ENCODE measurements at regions not wholly inside any gene's neighbourhood (a gene's known extent, or its start where the extent isn't known, plus 50 kb on each side); places are given as distances from the start of the nearest gene placed in this dataset.

- H3F3A ChIP-seq (ENCODE audit: low read depth), result no peaks in the 10 kb centered on the region
- H3K36me3 ChIP-seq (ENCODE audit: insufficient read depth, low read length), result no peaks in the 10 kb centered on the region
- no peak overlapping the region for H2AFZ ChIP-seq (ENCODE audit: low read length)
- H3K79me2 ChIP-seq (ENCODE audit: insufficient read depth, low read length), result no peaks in the 10 kb centered on the region
- peaks cover 10% of the 10 kb centered on the region; the same call in 1 of the 2 replicates for H3K9me3 ChIP-seq (ENCODE audit: insufficient read depth, low read depth, low read length)
- no peak overlapping the region for H3K4me3 ChIP-seq (ENCODE audit: low read length, poor library complexity, severe bottlenecking)
- no peaks in the 10 kb centered on the region for H3K27me3 ChIP-seq (ENCODE audit: insufficient read depth, low read length, poor library complexity, severe bottlenecking)
- TF ChIP-seq, protein P1, sequence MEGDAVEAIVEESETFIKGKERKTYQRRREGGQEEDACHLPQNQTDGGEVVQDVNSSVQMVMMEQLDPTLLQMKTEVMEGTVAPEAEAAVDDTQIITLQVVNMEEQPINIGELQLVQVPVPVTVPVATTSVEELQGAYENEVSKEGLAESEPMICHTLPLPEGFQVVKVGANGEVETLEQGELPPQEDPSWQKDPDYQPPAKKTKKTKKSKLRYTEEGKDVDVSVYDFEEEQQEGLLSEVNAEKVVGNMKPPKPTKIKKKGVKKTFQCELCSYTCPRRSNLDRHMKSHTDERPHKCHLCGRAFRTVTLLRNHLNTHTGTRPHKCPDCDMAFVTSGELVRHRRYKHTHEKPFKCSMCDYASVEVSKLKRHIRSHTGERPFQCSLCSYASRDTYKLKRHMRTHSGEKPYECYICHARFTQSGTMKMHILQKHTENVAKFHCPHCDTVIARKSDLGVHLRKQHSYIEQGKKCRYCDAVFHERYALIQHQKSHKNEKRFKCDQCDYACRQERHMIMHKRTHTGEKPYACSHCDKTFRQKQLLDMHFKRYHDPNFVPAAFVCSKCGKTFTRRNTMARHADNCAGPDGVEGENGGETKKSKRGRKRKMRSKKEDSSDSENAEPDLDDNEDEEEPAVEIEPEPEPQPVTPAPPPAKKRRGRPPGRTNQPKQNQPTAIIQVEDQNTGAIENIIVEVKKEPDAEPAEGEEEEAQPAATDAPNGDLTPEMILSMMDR (conservative IDR thresholded peaks at IDR 0.05; ENCODE audit: low read length), result no peak
- no peak for TF ChIP-seq EZH2phosphoT487 (IDR thresholded peaks at IDR 0.05; ENCODE audit: borderline replicate concordance)
- H3K9me2 ChIP-seq (replicated peaks; ENCODE audit: low read depth, low read length), result no peaks in the 10 kb centered on the region
- no peak overlapping the region for H3K4me2 ChIP-seq (ENCODE audit: low read depth, low read length, poor library complexity, severe bottlenecking)
- H3K4me1 ChIP-seq (ENCODE audit: insufficient read depth, low read length, poor library complexity, severe bottlenecking), result no peaks in the 10 kb centered on the region
- H4K20me1 ChIP-seq (ENCODE audit: insufficient read depth, low read length, poor library complexity, severe bottlenecking), result no peaks in the 10 kb centered on the region
- H3K9ac ChIP-seq (ENCODE audit: low read depth, low read length, poor library complexity, severe bottlenecking), result no peak overlapping the region
Measured at GRCh38 chr10:130708465-130709070, 572.4 kb downstream of the GLRX3 start.

GRCh38 chr10:130709415-130709814 is 573.2 kb downstream of the GLRX3 start:
- Histone ChIP-seq H3K9me2 (replicated peaks; ENCODE audit: low read depth, low read length) (no peaks in the 10 kb centered on the region), H4K20me1 (ENCODE audit: insufficient read depth, low read length, poor library complexity, severe bottlenecking) (no peaks in the 10 kb centered on the region), H3K36me3 (ENCODE audit: insufficient read depth, low read length) (no peaks in the 10 kb centered on the region), H2AFZ (ENCODE audit: low read length) (no peak overlapping the region), H3K4me1 (ENCODE audit: insufficient read depth, low read length, poor library complexity, severe bottlenecking) (no peaks in the 10 kb centered on the region), H3K9ac (ENCODE audit: low read depth, low read length, poor library complexity, severe bottlenecking) (no peak overlapping the region), H3F3A (ENCODE audit: low read depth) (no peaks in the 10 kb centered on the region), H3K79me2 (ENCODE audit: insufficient read depth, low read length) (no peaks in the 10 kb centered on the region), H3K4me3 (ENCODE audit: low read length, poor library complexity, severe bottlenecking) (no peak overlapping the region), H3K27me3 (ENCODE audit: insufficient read depth, low read length, poor library complexity, severe bottlenecking) (no peaks in the 10 kb centered on the region), H3K4me2 (ENCODE audit: low read depth, low read length, poor library complexity, severe bottlenecking) (no peak overlapping the region), H3K9me3 (ENCODE audit: insufficient read depth, low read depth, low read length) (peaks cover 10% of the 10 kb centered on the region; the same call in 1 of the 2 replicates)
- TF ChIP-seq, protein P1 (conservative IDR thresholded peaks at IDR 0.05; ENCODE audit: low read length), result no peak
- TF ChIP-seq EZH2phosphoT487 (IDR thresholded peaks at IDR 0.05; ENCODE audit: borderline replicate concordance), result no peak

DNA sequence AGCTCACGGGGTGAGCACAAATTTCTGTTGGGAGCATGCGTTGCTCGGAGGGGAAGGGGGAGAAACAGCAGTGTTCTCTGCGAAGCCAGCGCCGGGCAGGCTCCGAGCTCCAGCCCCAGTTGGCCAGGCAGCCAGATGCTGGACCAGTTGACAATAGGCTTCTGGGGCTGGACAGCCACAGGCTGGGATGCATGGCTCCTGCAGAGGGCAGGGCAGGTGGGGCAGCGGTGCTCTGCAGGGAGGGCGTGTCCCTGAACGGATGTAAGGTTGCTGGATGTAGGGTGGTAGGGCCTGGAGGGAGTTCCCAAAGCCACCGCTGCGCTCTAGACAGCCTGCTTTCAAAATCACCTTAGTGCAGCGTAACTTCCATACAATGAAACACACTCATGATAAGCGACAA is 574.9 kb downstream of the GLRX3 start:
- Histone ChIP-seq H3K9me3 (ENCODE audit: insufficient read depth, low read depth, low read length) (peaks cover 10% of the 10 kb centered on the region; the same call in 1 of the 2 replicates), H3K27me3 (ENCODE audit: insufficient read depth, low read length, poor library complexity, severe bottlenecking) (no peaks in the 10 kb centered on the region), H2AFZ (ENCODE audit: low read length) (no peak overlapping the region), H3K4me1 (ENCODE audit: insufficient read depth, low read length, poor library complexity, severe bottlenecking) (no peaks in the 10 kb centered on the region), H3K79me2 (ENCODE audit: insufficient read depth, low read length) (no peaks in the 10 kb centered on the region), H3K9ac (ENCODE audit: low read depth, low read length, poor library complexity, severe bottlenecking) (no peak overlapping the region), H4K20me1 (ENCODE audit: insufficient read depth, low read length, poor library complexity, severe bottlenecking) (no peaks in the 10 kb centered on the region), H3F3A (ENCODE audit: low read depth) (no peaks in the 10 kb centered on the region), H3K4me3 (ENCODE audit: low read length, poor library complexity, severe bottlenecking) (no peak overlapping the region), H3K9me2 (replicated peaks; ENCODE audit: low read depth, low read length) (no peaks in the 10 kb centered on the region), H3K36me3 (ENCODE audit: insufficient read depth, low read length) (no peaks in the 10 kb centered on the region), H3K4me2 (ENCODE audit: low read depth, low read length, poor library complexity, severe bottlenecking) (no peak overlapping the region)
- TF ChIP-seq, protein P1 (conservative IDR thresholded peaks at IDR 0.05; ENCODE audit: low read length), result no peak
- no peak for TF ChIP-seq EZH2phosphoT487 (IDR thresholded peaks at IDR 0.05; ENCODE audit: borderline replicate concordance)
